AG09319 (cell line): ENCODE measurements at regions not wholly inside any gene's neighbourhood (a gene's known extent, or its start where the extent isn't known, plus 50 kb on each side); places are given as distances from the start of the nearest gene placed in this dataset.

Experiments used
- DNase-seq: peaks from one replicate; pipeline ENCODE4 v3.0.0-alpha.2; 2010; ENCODE audit warnings: low read depth; ENCODE audit errors: extremely low read depth
- CTCF ChIP-seq: IDR thresholded peaks from 2 replicates; pipeline ENCODE4 v1.5.1; 2011; ENCODE audit warnings: low read depth, mild to moderate bottlenecking, inconsistent platforms, low read length, moderate library complexity

GRCh38 chr12:89884416-89884898 is 175.8 kb upstream of the ATP2B1 start:
- no peak for DNase-seq
- no peak for TF ChIP-seq CTCF

GRCh38 chr12:89883630-89884389 is 175.2 kb upstream of the ATP2B1 start:
- no peak for DNase-seq
- no peak for TF ChIP-seq CTCF

- no peak for TF ChIP-seq CTCF
- DNase-seq, result no peak
These were observed 174.2 kb upstream of the ATP2B1 start for GRCh38 chr12:89882792-89883191.

GRCh38 chr12:89882050-89882449 is 173.4 kb upstream of the ATP2B1 start:
- TF ChIP-seq CTCF, result no peak
- no peak for DNase-seq

GRCh38 chr12:89880690-89881350 is 172.2 kb upstream of the ATP2B1 start:
- no peak for DNase-seq

GRCh38 chr12:89879766-89880165 is 171.1 kb upstream of the ATP2B1 start:
- TF ChIP-seq CTCF, result no peak
- DNase-seq, result no peak

More at GRCh38 chr12:89880690-89881350, 172.2 kb upstream of the ATP2B1 start:
- no peak for TF ChIP-seq CTCF

- no peak for DNase-seq
- no peak for TF ChIP-seq CTCF
These were observed 170.3 kb upstream of the ATP2B1 start for GRCh38 chr12:89878950-89879349.
